ENCODE measurements at regions not wholly inside any gene's neighbourhood (a gene's known extent, or its start where the extent isn't known, plus 50 kb on each side); places are given as distances from the start of the nearest gene placed in this dataset.

DNA sequence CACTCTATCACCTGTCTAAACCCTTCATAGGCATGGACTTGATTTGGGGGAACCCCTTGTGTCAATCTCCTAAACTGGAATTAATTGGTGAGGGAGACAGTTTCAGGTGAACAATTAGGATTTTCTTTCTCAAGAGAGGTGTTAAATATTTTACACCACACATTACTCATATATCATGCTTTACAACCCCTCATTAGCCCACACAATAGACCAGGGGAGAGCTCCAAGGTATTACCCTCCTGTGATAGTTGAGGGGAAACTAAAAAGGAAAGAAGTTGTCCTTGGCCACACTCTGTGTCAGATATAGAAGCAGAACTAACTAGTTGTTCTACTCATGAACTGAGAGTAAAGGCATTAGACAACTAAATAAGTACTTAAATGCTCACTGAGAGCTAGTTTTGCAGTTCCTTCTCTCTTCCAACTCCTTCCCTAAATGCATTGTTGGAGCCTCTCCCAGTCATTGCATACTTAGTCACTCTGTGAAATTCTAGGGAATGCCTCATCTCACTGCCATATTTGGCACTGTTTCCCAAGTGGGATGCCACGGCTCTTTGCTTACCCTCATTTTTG is 183.7 kb upstream of the CEP162 start:
- H3K27ac ChIP-seq (ENCODE audit: low read depth in 1 of 2, low read length in 1 of 2): no peak overlapping the region
- H3K27me3 ChIP-seq (ENCODE audit: control insufficient read depth in 2 of 2, insufficient read depth in 1 of 2, low read length in 1 of 2): no peaks in the 10 kb centered on the region
- H3K9me3 ChIP-seq (ENCODE audit: control insufficient read depth in 2 of 2, insufficient read depth in 1 of 2, low read length in 1 of 2): no peaks in the 10 kb centered on the region
- H3K4me3 ChIP-seq (ENCODE audit: low read length in 2 of 2): no peak overlapping the region
- WGBS: 66% methylated on average over 1 of the region's 1 CpG
- no peak for DNase-seq (ENCODE audit: low read depth in 6 of 9, low spot score in 9 of 9)
- H3K36me3 ChIP-seq (ENCODE audit: control insufficient read depth in 2 of 2, insufficient read depth in 2 of 2, low read length in 1 of 2): no peaks in the 10 kb centered on the region
- no peaks in the 10 kb centered on the region for H3K4me1 ChIP-seq (ENCODE audit: control insufficient read depth in 2 of 2, insufficient read depth in 2 of 2, low read length in 2 of 2)

DNA sequence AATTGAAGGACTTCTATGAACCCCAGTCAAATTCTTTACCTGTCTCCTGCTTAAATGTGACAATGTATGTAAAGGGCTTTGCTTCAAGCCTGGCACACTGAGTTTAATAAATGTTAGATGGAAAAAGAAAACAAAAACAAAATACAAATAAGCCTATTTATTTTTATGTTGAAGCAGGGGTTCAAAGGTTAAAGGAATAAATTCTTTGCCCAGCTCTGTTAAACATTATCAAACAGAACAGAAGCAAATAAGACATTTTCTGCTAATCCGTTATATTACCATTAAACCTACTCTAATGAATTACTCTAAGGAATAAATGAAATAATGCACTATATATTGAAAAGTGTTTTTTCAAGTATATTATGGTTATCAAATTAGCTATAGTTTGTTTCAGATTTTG is 182.5 kb upstream of the CEP162 start:
- Histone ChIP-seq H3K36me3 (ENCODE audit: control insufficient read depth in 2 of 2, insufficient read depth in 2 of 2, low read length in 1 of 2) (no peaks in the 10 kb centered on the region), H3K27me3 (ENCODE audit: control insufficient read depth in 2 of 2, insufficient read depth in 1 of 2, low read length in 1 of 2) (no peaks in the 10 kb centered on the region), H3K27ac (ENCODE audit: low read depth in 1 of 2, low read length in 1 of 2) (no peak overlapping the region), H3K9me3 (ENCODE audit: control insufficient read depth in 2 of 2, insufficient read depth in 1 of 2, low read length in 1 of 2) (no peaks in the 10 kb centered on the region), H3K4me3 (ENCODE audit: low read length in 2 of 2) (no peak overlapping the region), H3K4me1 (ENCODE audit: control insufficient read depth in 2 of 2, insufficient read depth in 2 of 2, low read length in 2 of 2) (no peaks in the 10 kb centered on the region)
- no peak for DNase-seq (ENCODE audit: low read depth in 6 of 9, low spot score in 9 of 9)
- 99% methylated on average over 1 of the region's 1 CpG for WGBS

DNA sequence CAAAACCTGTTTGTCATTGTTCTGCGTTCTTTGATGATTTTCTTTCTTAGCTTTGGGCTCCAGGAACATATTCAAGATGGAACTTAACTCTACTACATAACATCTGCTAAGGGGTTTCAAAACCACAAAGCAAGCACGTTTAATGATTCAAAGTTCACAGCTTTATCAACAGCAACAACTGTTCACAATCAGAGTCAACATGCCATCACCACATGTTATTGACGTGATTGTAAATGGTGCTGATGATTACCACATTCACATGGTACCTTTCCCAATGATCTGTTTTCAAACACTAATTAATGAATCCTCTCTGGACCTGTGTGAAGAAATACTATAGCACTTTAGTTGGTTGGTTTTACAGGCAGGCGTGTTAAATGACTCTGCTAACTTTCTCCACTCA is 180.6 kb upstream of the CEP162 start:
- Histone ChIP-seq H3K9me3 (ENCODE audit: control insufficient read depth in 2 of 2, insufficient read depth in 1 of 2, low read length in 1 of 2) (no peaks in the 10 kb centered on the region), H3K27me3 (ENCODE audit: control insufficient read depth in 2 of 2, insufficient read depth in 1 of 2, low read length in 1 of 2) (no peaks in the 10 kb centered on the region), H3K36me3 (ENCODE audit: control insufficient read depth in 2 of 2, insufficient read depth in 2 of 2, low read length in 1 of 2) (no peaks in the 10 kb centered on the region), H3K4me3 (ENCODE audit: low read length in 2 of 2) (no peak overlapping the region), H3K4me1 (ENCODE audit: control insufficient read depth in 2 of 2, insufficient read depth in 2 of 2, low read length in 2 of 2) (no peaks in the 10 kb centered on the region), H3K27ac (ENCODE audit: low read depth in 1 of 2, low read length in 1 of 2) (no peak overlapping the region)
- WGBS: 81% methylated on average over 4 of the region's 4 CpGs
- no peak for DNase-seq (ENCODE audit: low read depth in 6 of 9, low spot score in 9 of 9)

DNA sequence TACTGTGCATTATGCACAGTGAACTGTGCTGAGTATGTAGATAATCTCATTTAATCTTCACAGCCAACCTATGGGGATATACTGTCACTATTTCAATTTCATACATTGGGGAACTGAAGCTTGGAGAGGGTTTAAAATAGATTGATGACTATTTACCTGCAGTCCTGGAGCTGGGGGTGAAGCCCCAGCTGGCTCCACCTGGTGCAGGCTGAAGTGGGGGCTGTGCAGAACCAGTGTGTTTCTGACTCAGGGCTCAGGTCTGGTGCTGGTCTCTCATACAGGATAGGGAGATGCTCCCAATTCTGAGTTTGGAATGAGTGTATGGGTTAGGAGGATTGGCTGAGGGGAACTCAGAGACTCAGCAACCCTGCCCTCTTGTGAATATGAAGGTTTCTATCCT is 176.1 kb upstream of the CEP162 start:
- H3K27ac ChIP-seq (ENCODE audit: low read depth in 1 of 2, low read length in 1 of 2): no peak overlapping the region
- DNase-seq (ENCODE audit: low read depth in 6 of 9, low spot score in 9 of 9): no peak
- H3K4me1 ChIP-seq (ENCODE audit: control insufficient read depth in 2 of 2, insufficient read depth in 2 of 2, low read length in 2 of 2): no peaks in the 10 kb centered on the region
- no peak overlapping the region for H3K4me3 ChIP-seq (ENCODE audit: low read length in 2 of 2)
- H3K27me3 ChIP-seq (ENCODE audit: control insufficient read depth in 2 of 2, insufficient read depth in 1 of 2, low read length in 1 of 2): no peaks in the 10 kb centered on the region
- H3K36me3 ChIP-seq (ENCODE audit: control insufficient read depth in 2 of 2, insufficient read depth in 2 of 2, low read length in 1 of 2): no peaks in the 10 kb centered on the region
- no peaks in the 10 kb centered on the region for H3K9me3 ChIP-seq (ENCODE audit: control insufficient read depth in 2 of 2, insufficient read depth in 1 of 2, low read length in 1 of 2)

DNA sequence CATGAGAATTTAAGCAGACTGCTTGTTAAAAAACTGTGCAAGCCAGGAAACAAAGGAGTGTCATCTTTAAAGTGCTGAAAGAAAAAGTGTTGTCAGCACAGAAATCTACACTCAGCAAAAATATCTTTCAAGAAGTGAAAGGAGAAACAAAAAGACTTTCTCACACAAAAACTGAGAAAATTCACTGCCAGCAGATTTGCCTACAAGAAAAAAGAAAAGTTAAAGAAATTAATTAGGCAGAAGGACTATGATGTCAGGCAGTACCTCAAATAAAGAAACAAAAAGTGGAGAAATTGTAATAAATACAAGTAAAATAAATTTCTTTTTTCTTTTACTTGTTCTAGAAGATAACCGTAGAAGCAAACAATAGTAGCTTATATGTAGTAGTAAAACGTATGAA is 171.6 kb upstream of the CEP162 start:
- Histone ChIP-seq H3K27ac (ENCODE audit: low read depth in 1 of 2, low read length in 1 of 2) (no peak overlapping the region), H3K4me3 (ENCODE audit: low read length in 2 of 2) (no peak overlapping the region), H3K36me3 (ENCODE audit: control insufficient read depth in 2 of 2, insufficient read depth in 2 of 2, low read length in 1 of 2) (no peaks in the 10 kb centered on the region), H3K9me3 (ENCODE audit: control insufficient read depth in 2 of 2, insufficient read depth in 1 of 2, low read length in 1 of 2) (no peaks in the 10 kb centered on the region), H3K27me3 (ENCODE audit: control insufficient read depth in 2 of 2, insufficient read depth in 1 of 2, low read length in 1 of 2) (no peaks in the 10 kb centered on the region), H3K4me1 (ENCODE audit: control insufficient read depth in 2 of 2, insufficient read depth in 2 of 2, low read length in 2 of 2) (no peaks in the 10 kb centered on the region)
- DNase-seq (ENCODE audit: low read depth in 6 of 9, low spot score in 9 of 9): no peak
- 94% methylated on average over 2 of the region's 2 CpGs for WGBS

DNA sequence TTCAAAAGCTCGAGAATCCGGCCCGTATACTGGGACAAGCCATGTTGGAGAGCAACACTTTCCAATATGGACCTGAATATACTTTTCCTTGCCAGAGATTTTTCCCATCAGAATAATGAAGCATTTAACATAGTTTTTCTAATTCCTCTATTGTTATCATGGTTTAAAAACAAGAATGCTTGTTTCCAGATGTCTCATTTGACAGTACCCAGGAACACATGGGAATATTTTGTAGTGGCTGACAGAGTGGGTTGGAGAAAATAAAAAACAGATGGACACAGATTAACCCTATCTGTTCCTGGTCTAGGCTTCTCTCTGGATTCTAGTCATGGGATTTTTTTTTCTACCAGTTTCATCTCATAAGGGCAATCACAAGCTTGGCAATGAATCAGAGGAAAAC is 164.8 kb upstream of the CEP162 start:
- Histone ChIP-seq H3K4me1 (ENCODE audit: control insufficient read depth in 2 of 2, insufficient read depth in 2 of 2, low read length in 2 of 2) (no peaks in the 10 kb centered on the region), H3K27ac (ENCODE audit: low read depth in 1 of 2, low read length in 1 of 2) (no peak overlapping the region), H3K27me3 (ENCODE audit: control insufficient read depth in 2 of 2, insufficient read depth in 1 of 2, low read length in 1 of 2) (no peaks in the 10 kb centered on the region), H3K36me3 (ENCODE audit: control insufficient read depth in 2 of 2, insufficient read depth in 2 of 2, low read length in 1 of 2) (no peaks in the 10 kb centered on the region), H3K4me3 (ENCODE audit: low read length in 2 of 2) (no peak overlapping the region), H3K9me3 (ENCODE audit: control insufficient read depth in 2 of 2, insufficient read depth in 1 of 2, low read length in 1 of 2) (no peaks in the 10 kb centered on the region)
- WGBS: 95% methylated on average over 3 of the region's 3 CpGs
- no peak for DNase-seq (ENCODE audit: low read depth in 6 of 9, low spot score in 9 of 9)

DNA sequence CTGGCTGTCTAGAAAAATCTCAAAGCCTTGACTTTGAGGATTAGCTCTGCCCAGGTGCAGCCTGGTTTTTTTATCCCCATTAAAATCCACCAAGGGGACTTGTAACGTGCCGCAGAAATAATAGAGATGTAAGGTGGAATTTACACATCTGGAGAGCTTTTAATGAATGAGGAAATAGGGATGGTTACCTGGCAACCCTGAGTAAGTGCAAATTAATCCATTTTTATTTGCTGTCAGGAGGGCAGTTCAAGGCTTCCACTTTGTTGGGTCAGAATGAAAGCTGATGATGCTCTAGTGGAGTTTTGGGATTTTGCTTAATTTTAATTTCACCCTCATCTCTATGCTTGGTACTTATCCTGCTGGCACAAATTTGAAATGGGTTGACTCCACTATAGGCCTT is 163.4 kb upstream of the CEP162 start:
- Histone ChIP-seq H3K4me3 (ENCODE audit: low read length in 2 of 2) (no peak overlapping the region), H3K4me1 (ENCODE audit: control insufficient read depth in 2 of 2, insufficient read depth in 2 of 2, low read length in 2 of 2) (no peaks in the 10 kb centered on the region), H3K27me3 (ENCODE audit: control insufficient read depth in 2 of 2, insufficient read depth in 1 of 2, low read length in 1 of 2) (no peaks in the 10 kb centered on the region), H3K27ac (ENCODE audit: low read depth in 1 of 2, low read length in 1 of 2) (no peak overlapping the region), H3K9me3 (ENCODE audit: control insufficient read depth in 2 of 2, insufficient read depth in 1 of 2, low read length in 1 of 2) (no peaks in the 10 kb centered on the region), H3K36me3 (ENCODE audit: control insufficient read depth in 2 of 2, insufficient read depth in 2 of 2, low read length in 1 of 2) (no peaks in the 10 kb centered on the region)
- no peak for DNase-seq (ENCODE audit: low read depth in 6 of 9, low spot score in 9 of 9)
- WGBS: 95% methylated on average over 2 of the region's 2 CpGs

DNA sequence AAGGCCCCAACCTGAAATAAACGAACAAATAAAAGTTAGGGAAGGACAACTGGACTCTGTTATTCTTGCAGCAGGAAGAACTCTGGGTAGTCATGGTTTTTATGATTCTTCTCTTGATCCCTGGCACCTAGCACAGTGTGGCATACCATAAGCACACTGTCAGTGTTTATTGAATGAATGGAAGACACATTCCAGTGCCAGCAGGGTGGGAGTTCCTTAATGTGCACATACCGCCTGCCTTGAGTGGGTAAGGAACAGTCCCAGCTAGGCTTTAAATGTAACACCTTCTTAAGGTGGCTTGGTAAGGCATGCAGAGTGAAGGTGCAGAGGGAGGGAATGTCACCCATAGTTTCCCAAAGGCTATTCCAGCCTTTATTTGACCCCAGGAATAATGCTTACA is 162.9 kb upstream of the CEP162 start:
- DNase-seq (ENCODE audit: low read depth in 6 of 9, low spot score in 9 of 9): no peak
- H3K9me3 ChIP-seq (ENCODE audit: control insufficient read depth in 2 of 2, insufficient read depth in 1 of 2, low read length in 1 of 2): no peaks in the 10 kb centered on the region
- H3K27me3 ChIP-seq (ENCODE audit: control insufficient read depth in 2 of 2, insufficient read depth in 1 of 2, low read length in 1 of 2): no peaks in the 10 kb centered on the region
- H3K27ac ChIP-seq (ENCODE audit: low read depth in 1 of 2, low read length in 1 of 2): no peak overlapping the region
- WGBS: 73% methylated on average over 2 of the region's 2 CpGs
- no peaks in the 10 kb centered on the region for H3K36me3 ChIP-seq (ENCODE audit: control insufficient read depth in 2 of 2, insufficient read depth in 2 of 2, low read length in 1 of 2)
- no peaks in the 10 kb centered on the region for H3K4me1 ChIP-seq (ENCODE audit: control insufficient read depth in 2 of 2, insufficient read depth in 2 of 2, low read length in 2 of 2)
- no peak overlapping the region for H3K4me3 ChIP-seq (ENCODE audit: low read length in 2 of 2)

DNA sequence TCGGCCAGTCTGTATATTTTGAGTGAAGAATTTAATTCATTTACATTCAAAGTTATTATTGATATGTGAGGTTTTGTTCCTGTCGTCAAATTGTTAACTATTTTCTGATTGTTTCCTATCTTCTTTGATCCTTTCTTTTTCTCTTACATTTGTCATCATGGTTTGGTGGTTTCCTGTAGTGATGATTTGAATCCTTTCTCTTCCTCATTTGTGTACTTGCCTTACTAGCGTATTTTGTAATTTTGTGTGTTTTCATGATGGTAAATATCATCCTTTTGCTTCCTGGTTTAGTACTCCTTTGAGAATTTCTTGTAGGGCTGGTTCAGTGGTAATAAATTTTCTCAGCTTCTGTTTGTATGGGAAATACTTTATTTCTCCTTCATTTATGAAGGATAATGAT is 151.7 kb upstream of the CEP162 start:
- H3K9me3 ChIP-seq (ENCODE audit: control insufficient read depth in 2 of 2, insufficient read depth in 1 of 2, low read length in 1 of 2): no peaks in the 10 kb centered on the region
- H3K4me1 ChIP-seq (ENCODE audit: control insufficient read depth in 2 of 2, insufficient read depth in 2 of 2, low read length in 2 of 2): no peaks in the 10 kb centered on the region
- H3K4me3 ChIP-seq (ENCODE audit: low read length in 2 of 2): no peak overlapping the region
- no peaks in the 10 kb centered on the region for H3K36me3 ChIP-seq (ENCODE audit: control insufficient read depth in 2 of 2, insufficient read depth in 2 of 2, low read length in 1 of 2)
- no peaks in the 10 kb centered on the region for H3K27me3 ChIP-seq (ENCODE audit: control insufficient read depth in 2 of 2, insufficient read depth in 1 of 2, low read length in 1 of 2)
- WGBS: 87% methylated on average over 3 of the region's 3 CpGs
- no peak overlapping the region for H3K27ac ChIP-seq (ENCODE audit: low read depth in 1 of 2, low read length in 1 of 2)
- DNase-seq (ENCODE audit: low read depth in 6 of 9, low spot score in 9 of 9): no peak

DNA sequence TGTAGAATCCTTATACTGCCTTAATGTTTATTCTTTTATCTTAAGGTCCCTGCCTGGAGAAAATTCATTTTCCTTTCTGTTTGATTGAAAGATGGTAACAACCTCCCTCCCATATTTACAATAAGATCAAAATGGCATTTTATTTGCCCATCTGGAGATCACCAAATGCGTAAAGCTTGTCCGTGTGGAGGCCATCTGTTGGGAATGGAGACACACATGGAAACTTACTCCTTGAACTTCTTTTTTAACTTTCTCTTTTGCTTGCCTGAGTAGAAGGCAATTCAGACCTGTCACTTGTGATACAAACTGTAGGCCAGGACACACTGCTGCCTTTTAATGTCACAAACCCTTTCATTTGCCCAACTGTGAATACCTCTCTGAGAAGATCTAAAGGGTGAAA is 144.8 kb upstream of the CEP162 start:
- WGBS: 95% methylated on average over 2 of the region's 2 CpGs

More for the DNA sequence above, 144.8 kb upstream of the CEP162 start:
- Histone ChIP-seq H3K9me3 (ENCODE audit: control insufficient read depth in 2 of 2, insufficient read depth in 1 of 2, low read length in 1 of 2) (no peaks in the 10 kb centered on the region), H3K4me3 (ENCODE audit: low read length in 2 of 2) (no peak overlapping the region), H3K27me3 (ENCODE audit: control insufficient read depth in 2 of 2, insufficient read depth in 1 of 2, low read length in 1 of 2) (no peaks in the 10 kb centered on the region), H3K36me3 (ENCODE audit: control insufficient read depth in 2 of 2, insufficient read depth in 2 of 2, low read length in 1 of 2) (no peaks in the 10 kb centered on the region), H3K27ac (ENCODE audit: low read depth in 1 of 2, low read length in 1 of 2) (no peak overlapping the region), H3K4me1 (ENCODE audit: control insufficient read depth in 2 of 2, insufficient read depth in 2 of 2, low read length in 2 of 2) (no peaks in the 10 kb centered on the region)
- DNase-seq (ENCODE audit: low read depth in 6 of 9, low spot score in 9 of 9): no peak
